H54 (cell line): ENCODE measurements at regions not wholly inside any gene's neighbourhood (a gene's known extent, or its start where the extent isn't known, plus 50 kb on each side); places are given as distances from the start of the nearest gene placed in this dataset.
"Not testable (repeated sequence)": the region's sequence is repeated elsewhere in the genome, so short reads cannot be mapped to it uniquely, and the experiment has no call there.

ENCODE experiments used
- DNase-seq: peaks from one replicate; pipeline ENCODE4 v3.0.0; 2011; ENCODE audit warnings: low spot score, mixed read lengths; ENCODE audit not compliant: insufficient read length
- FAIRE-seq: peaks from 3 replicates; lab custom pipeline; 2011; peaks lifted over from hg19 to GRCh38; lab: Jason Lieb, UNC
- POLR2A ChIP-seq: IDR thresholded peaks from 2 replicates; pipeline ENCODE4 v1.6.1; 2011; ENCODE audit warnings: low read depth, mild to moderate bottlenecking, low read length

DNA sequence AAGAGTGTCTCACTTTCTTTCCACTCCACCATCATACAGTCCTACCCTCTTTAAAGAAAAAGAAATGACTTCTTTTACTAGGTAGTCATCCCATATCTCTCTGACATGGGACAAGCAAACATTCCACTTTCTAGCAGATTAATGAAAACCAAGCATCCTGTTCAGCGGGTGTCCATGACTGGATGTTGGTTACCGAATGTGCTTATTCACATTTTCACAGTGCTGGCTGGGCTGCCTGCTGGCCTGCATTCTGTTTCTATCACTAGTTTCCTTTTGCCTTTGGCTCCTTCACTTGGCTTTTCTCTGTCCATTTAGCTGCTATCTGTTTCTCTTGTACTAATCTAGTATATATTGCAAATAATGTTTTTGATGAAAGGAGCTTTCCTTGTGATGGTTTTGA lies 598.4 kb downstream of the RWDD3 start:
- TF ChIP-seq POLR2A = no peak

DNA sequence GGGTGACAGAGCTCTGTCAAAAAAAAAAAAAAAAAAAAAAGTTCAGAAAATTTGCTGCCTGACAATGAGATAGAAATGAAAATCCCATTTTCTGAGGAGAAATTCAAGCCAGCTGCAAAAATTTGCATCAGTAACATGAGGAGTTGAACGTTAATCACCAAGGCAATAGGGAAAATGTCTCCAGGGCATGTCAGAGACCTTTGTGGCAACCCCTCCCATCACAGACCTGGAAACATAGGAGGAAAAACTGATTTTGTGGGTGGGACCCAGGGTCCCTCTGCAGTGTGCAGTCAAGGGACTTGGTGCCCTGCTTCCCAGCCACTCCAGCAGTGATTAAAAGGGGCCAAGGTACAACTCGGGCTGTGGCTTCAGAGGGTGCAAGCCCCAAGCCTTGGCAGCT lies 615.4 kb downstream of the RWDD3 start:
- TF ChIP-seq POLR2A = no peak
- no peak for FAIRE-seq
- no peak for DNase-seq

More for the DNA sequence above, 598.4 kb downstream of the RWDD3 start:
- FAIRE-seq (no peak), DNase-seq (no peak)

DNA sequence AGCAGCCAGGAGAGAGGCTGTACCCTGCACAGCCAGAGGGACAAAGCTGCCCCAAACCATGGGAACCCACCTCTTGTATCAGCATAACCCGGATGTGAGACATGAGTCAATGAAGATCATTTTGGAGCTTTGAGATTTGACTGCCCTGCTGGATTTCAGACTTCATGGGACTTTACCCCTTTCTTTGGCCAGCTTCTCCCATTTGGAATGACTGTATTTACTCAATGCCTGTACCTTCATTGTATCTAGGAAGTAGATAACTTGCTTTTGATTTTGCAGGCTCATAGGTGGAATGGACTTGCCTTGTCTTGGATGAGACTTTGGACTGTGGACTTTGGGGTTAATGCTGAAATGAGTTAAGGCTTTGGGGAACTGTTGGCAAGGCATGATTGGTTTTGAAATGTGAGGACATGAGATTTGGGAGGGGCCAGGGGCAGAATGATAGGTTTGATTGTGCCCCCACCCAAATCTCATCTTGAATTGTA lies 616.2 kb downstream of the RWDD3 start:
- no peak for TF ChIP-seq POLR2A
- no peak for DNase-seq
- no peak for FAIRE-seq

DNA sequence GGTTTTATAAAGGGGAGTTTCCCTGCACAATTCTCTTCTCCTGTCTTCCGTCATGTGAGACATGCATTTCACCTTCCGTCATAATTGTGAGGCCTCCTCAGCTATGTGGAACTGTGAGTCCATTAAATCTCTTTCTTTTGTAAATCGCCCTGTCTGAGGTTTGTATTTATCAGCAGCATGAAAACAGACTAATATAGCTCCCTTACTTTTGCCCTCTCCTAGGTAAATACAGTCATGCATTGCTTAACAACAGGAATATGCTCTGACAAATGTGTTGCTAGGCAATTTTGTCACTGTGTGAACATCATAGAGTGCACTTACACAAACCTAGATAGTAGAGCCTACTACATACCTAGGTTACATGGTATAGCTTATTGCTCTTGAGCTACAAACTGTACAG lies 616.8 kb downstream of the RWDD3 start:
- no peak for TF ChIP-seq POLR2A
- FAIRE-seq (no peak), DNase-seq (no peak)

GRCh38 chr1:95852483-95853070 lies 618.6 kb downstream of the RWDD3 start:
- DNase-seq = no peak
- TF ChIP-seq POLR2A = no peak
- no peak for FAIRE-seq

DNA sequence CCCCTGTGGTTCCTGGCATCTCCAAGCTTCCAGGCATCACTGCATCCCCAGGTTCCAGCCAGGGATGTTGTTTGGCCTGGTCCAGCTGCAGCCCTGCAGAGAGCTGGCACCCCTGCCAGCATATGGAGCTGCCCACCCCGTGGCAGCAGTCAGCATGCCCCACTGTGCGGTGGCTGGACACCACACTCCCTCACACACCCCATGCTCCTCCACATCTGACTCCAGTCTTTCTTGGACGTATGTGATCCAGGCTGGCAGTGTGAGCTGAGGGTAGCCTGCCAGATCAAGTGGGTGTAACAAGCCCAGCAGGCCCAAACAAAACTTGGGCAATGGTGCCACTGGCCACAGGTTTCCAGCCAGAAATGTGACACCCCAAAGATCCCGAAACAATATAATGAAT lies 620.4 kb downstream of the RWDD3 start:
- DNase-seq (no peak), FAIRE-seq (no peak)
- TF ChIP-seq POLR2A = no peak

- FAIRE-seq (no peak), DNase-seq (no peak)
- TF ChIP-seq POLR2A = no peak
These were observed 629.1 kb downstream of the RWDD3 start for GRCh38 chr1:95863086-95863485.

- TF ChIP-seq POLR2A = no peak
- no peak for FAIRE-seq
These were observed 631.8 kb downstream of the RWDD3 start for GRCh38 chr1:95865769-95866168.

DNA sequence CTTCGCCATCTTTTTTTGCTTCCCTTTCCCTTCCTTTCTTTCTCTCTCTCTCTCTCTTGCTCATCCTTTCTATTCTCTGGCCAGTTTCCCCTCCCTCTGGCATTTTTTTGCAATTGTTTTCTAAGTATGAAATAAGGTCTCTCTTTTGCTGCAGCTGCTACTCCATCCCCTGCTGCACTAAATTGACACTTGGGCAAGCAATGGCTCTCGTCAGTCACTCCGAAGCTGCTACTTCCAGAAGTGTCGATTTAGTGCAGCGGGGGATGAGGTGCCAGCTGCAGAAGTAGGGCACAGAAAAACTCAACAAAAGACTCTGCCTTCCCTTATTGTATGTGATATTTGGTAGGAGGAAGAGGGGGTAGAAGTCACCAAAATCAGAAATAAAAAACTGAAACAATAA lies 642.3 kb downstream of the RWDD3 start:
- FAIRE-seq = no peak
- no peak for DNase-seq
- TF ChIP-seq POLR2A = no peak

More at GRCh38 chr1:95865769-95866168, 631.8 kb downstream of the RWDD3 start:
- DNase-seq = no peak

DNA sequence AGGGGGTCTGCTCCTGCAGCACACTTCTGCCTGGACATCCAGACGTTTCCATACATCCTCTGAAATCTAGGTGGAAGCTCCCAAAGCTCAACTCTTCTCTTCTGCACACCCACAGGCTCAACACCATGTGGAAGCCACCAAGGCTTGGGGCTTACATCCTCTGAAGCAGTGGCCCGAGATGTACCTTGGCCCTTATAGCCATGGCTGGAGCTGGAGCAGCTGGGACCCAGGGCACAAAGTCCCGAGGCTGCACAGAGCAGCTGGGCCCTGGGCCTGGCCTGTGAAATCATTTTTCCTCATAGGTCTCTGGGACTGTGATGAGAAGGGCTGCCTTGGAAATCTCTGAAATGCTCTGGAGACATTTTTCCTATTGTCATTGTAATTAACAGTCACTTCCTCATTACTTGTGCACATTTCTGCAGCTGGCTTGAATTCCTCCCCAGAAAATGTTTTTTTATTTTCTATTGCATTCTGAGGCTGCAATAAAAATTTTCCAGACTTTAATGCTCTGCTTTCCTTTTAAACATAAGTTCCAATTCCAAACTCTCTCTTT lies 645.6 kb downstream of the RWDD3 start:
- TF ChIP-seq POLR2A = no peak
- DNase-seq (no peak), FAIRE-seq (no peak)

DNA sequence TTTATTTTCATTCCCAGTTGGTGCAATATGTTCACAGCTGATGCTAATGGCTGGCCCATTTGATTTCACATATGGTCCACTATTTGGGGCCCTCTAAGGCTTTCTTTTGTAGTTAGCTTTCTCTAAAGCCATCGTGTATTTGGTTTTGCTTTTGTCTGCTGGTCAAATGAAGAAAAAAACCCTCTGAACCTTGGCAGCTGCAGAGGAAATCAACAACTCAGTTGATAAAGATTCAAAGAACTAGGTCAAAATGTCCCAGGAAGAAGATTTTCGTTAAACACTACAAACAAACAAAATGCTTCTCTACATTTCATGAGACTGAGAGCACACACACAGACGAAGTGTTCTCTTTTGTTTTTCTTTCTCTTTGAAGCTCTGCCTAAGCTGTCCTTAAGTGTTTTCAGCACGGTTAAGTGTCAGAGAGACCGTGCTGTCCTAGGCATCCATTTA lies 655.0 kb downstream of the RWDD3 start:
- DNase-seq (no peak), FAIRE-seq (no peak)
- no peak for TF ChIP-seq POLR2A

- TF ChIP-seq POLR2A = no peak
- DNase-seq (no peak), FAIRE-seq (no peak)
These were observed 655.4 kb downstream of the RWDD3 start for GRCh38 chr1:95889400-95889799.

DNA sequence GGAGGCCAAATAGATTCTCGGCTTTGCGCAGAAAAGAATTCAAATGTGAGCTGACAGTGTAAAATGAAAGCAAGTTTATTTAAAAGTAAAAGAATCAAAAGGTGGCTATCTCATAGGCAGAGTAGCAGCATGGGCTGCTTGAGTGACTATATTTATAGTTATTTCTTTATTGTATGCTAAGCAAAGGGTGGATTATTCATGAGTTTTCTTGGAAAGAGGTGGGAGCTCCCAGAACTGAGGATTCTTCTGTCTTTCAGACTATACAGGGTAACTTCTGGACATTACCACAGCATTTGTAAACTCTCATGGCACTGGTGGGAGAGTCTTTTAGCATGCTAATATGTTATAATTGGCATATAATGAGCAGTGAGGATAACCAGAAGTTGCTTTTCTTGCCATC lies 659.9 kb downstream of the RWDD3 start:
- no peak for TF ChIP-seq POLR2A
- DNase-seq (no peak), FAIRE-seq (no peak)

DNA sequence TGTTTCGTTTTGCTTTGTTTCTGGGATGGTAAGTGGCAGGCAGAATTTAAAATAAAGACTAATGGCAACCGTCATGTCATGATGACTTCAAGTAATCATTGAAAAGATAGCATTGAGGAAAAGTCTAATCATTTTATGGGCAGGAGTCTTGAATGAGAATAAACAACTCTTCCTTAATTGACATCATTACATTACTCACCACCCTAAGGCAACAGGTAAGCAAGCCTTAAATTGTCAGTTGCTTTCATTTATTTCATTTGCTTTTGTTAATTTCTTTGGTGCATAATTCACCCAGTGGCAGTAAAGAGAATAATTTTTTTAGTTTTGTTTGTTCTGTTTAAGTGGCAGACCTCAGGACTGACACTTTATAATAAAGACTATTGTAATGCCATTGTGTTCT lies 669.0 kb downstream of the RWDD3 start:
- TF ChIP-seq POLR2A = no peak
- FAIRE-seq (no peak), DNase-seq (no peak)

- DNase-seq (no peak), FAIRE-seq (no peak)
- no peak for TF ChIP-seq POLR2A
These were observed 671.9 kb downstream of the RWDD3 start for GRCh38 chr1:95905818-95906395.

DNA sequence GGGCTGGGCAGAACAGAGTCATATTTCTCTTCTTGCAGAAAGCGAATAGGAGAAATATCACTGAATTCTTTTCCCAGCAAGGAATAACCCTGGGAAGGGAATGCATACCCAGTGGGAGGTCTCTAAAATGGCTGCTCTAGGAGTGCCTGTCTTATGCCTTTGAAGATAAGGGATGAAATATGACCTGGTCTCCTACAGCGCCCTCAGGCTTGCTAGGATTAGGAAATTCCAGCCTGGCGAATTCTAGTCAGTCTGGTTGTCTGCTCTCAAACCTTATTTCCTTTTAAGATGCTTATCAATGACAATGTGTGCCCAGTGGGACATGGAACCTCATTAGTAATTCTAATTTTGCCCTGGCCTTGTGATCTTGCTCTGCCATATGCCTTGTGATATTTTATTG lies 677.7 kb downstream of the RWDD3 start:
- FAIRE-seq, DNase-seq: not testable (repeated sequence)
